ENCODE measurements at regions not wholly inside any gene's neighbourhood (a gene's known extent, or its start where the extent isn't known, plus 50 kb on each side); places are given as distances from the start of the nearest gene placed in this dataset.

- H3K27me3 ChIP-seq = peaks cover 0 to 10% of the 10 kb centered on the region in 2 donors
- no peaks in the 10 kb centered on the region for H3K36me3 ChIP-seq
- H3K4me3 ChIP-seq = no peak overlapping the region
- no peak overlapping the region for H3K27ac ChIP-seq
- no peak for TF ChIP-seq POLR2A (IDR thresholded peaks at IDR 0.05)
- DNase-seq = no peak
- H3K4me1 ChIP-seq = peaks cover 0 to 7% (median 0%) of the 10 kb centered on the region in 4 donors
- H3K9me3 ChIP-seq = no peaks in the 10 kb centered on the region
Observed at GRCh38 chr1:38787041-38787440, 72.5 kb downstream of the RRAGC start.

GRCh38 chr1:38786040-38786436 is 73.5 kb downstream of the RRAGC start:
- peaks cover 0 to 7% (median 0%) of the 10 kb centered on the region in 4 donors for H3K4me1 ChIP-seq
- DNase-seq = no peak
- TF ChIP-seq POLR2A (IDR thresholded peaks at IDR 0.05) = no peak
- TF ChIP-seq, protein P1, sequence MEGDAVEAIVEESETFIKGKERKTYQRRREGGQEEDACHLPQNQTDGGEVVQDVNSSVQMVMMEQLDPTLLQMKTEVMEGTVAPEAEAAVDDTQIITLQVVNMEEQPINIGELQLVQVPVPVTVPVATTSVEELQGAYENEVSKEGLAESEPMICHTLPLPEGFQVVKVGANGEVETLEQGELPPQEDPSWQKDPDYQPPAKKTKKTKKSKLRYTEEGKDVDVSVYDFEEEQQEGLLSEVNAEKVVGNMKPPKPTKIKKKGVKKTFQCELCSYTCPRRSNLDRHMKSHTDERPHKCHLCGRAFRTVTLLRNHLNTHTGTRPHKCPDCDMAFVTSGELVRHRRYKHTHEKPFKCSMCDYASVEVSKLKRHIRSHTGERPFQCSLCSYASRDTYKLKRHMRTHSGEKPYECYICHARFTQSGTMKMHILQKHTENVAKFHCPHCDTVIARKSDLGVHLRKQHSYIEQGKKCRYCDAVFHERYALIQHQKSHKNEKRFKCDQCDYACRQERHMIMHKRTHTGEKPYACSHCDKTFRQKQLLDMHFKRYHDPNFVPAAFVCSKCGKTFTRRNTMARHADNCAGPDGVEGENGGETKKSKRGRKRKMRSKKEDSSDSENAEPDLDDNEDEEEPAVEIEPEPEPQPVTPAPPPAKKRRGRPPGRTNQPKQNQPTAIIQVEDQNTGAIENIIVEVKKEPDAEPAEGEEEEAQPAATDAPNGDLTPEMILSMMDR (IDR thresholded peaks at IDR 0.05) = no peak
- H3K4me3 ChIP-seq = no peak overlapping the region
- no peaks in the 10 kb centered on the region for H3K9me3 ChIP-seq
- no peaks in the 10 kb centered on the region for H3K36me3 ChIP-seq
- H3K27me3 ChIP-seq = peaks cover 0 to 10% of the 10 kb centered on the region in 2 donors
- H3K27ac ChIP-seq = no peak overlapping the region

- no peak for TF ChIP-seq POLR2A (IDR thresholded peaks at IDR 0.05)
- TF ChIP-seq, protein P1 (IDR thresholded peaks at IDR 0.05) = no peak
- Histone ChIP-seq H3K4me1 (peaks cover 0 to 7% (median 0%) of the 10 kb centered on the region in 4 donors), H3K4me3 (no peak overlapping the region), H3K27me3 (peaks cover 0 to 10% of the 10 kb centered on the region in 2 donors), H3K9me3 (no peaks in the 10 kb centered on the region), H3K27ac (no peak overlapping the region), H3K36me3 (no peaks in the 10 kb centered on the region)
- no peak for DNase-seq
Observed at GRCh38 chr1:38785285-38786039, 74.1 kb downstream of the RRAGC start.

- H3K9me3 ChIP-seq = no peaks in the 10 kb centered on the region
Observed at GRCh38 chr1:38784452-38785284, 74.9 kb downstream of the RRAGC start.

DNA sequence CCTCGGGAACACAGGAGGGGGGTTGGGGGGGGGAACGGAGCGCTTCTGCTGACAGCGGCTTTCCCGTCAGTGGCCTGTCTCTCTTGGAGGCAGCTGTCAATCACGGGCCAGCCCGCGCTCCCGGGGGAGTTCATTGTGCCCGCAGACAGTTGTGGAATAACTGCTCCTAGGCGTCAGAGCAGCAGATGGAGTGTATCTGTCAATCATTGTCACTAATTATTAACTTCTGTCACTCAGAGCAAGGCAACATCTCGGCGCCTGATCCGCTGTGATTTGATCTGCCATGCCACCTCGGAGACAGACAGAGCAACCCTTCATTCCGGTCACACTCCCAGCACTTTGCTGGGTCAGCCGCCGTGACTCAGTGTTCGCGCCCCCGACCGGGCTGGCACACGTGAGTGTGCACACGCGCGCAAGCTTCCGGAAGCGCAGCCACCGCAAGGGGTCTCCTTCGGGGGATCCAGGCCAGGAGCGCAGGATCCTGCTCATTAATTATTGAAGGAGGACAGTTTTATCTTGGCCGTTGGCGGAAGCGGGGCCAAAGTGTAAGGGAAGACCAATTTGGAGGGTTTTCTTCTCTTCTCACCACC is 75.8 kb downstream of the RRAGC start:
- TF ChIP-seq, protein P1 (IDR thresholded peaks at IDR 0.05) = no peak
- TF ChIP-seq POLR2A (IDR thresholded peaks at IDR 0.05) = no peak
- Histone ChIP-seq H3K27ac (no peak overlapping the region), H3K27me3 (peaks cover 0 to 10% of the 10 kb centered on the region in 2 donors)

More at GRCh38 chr1:38784452-38785284, 74.9 kb downstream of the RRAGC start:
- Histone ChIP-seq H3K27ac (no peak overlapping the region), H3K4me3 (no peak overlapping the region), H3K4me1 (peaks cover 0 to 7% (median 0%) of the 10 kb centered on the region in 4 donors), H3K36me3 (no peaks in the 10 kb centered on the region), H3K27me3 (peaks cover 0 to 10% of the 10 kb centered on the region in 2 donors)
- no peak for DNase-seq
- TF ChIP-seq POLR2A (IDR thresholded peaks at IDR 0.05) = no peak
- TF ChIP-seq, protein P1 (IDR thresholded peaks at IDR 0.05) = no peak

More for the DNA sequence above, 75.8 kb downstream of the RRAGC start:
- no peak for DNase-seq
- Histone ChIP-seq H3K4me1 (peaks cover 0 to 7% (median 0%) of the 10 kb centered on the region in 4 donors), H3K4me3 (no peak overlapping the region), H3K36me3 (no peaks in the 10 kb centered on the region), H3K9me3 (no peaks in the 10 kb centered on the region)
